ENCODE measurements at regions not wholly inside any gene's neighbourhood (a gene's known extent, or its start where the extent isn't known, plus 50 kb on each side); places are given as distances from the start of the nearest gene placed in this dataset.

DNA sequence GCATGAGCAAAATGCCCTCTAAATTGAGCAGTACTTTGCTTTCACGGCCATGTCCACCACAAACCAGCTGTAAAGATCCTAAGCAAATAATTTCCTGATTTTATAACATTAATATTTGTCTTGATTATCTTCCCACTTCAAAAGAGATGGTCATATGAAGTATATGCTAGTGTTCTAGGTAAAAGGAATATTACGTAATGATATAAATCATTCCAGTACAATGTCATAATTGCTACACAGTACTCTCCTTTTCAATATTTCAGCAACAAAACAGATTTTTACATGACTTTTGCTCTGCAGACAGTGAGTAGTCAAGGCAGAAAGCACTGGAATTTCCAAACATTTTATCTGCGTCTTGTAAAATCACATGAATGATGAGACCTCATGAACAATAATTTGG is 572.8 kb upstream of the FRG1 start:
- no peak for DNase-seq (ENCODE audit: low read depth)

DNA sequence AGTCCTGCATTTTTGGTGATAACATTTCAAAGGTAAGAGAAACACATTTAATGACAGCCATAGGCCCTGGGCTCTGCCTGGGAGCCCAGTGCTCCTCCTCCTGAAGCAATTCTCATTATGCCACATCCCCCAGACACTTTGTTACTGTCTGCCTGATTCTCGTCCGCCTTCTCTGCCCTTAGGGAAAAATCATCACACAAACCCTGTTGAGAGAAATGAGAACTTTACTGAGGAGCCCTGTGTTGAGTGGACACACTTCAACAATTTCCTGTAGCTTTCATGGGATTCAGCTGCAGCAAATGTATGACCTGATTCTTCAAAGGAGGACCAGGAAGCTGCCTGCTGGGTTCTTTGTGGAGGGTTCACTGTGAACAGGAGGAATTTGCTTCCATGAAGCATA is 566.5 kb upstream of the FRG1 start:
- no peak for DNase-seq (ENCODE audit: low read depth)
- H3K4me3 ChIP-seq (ENCODE audit: low read depth, low read length): no peak overlapping the region
- TF ChIP-seq, protein P1, sequence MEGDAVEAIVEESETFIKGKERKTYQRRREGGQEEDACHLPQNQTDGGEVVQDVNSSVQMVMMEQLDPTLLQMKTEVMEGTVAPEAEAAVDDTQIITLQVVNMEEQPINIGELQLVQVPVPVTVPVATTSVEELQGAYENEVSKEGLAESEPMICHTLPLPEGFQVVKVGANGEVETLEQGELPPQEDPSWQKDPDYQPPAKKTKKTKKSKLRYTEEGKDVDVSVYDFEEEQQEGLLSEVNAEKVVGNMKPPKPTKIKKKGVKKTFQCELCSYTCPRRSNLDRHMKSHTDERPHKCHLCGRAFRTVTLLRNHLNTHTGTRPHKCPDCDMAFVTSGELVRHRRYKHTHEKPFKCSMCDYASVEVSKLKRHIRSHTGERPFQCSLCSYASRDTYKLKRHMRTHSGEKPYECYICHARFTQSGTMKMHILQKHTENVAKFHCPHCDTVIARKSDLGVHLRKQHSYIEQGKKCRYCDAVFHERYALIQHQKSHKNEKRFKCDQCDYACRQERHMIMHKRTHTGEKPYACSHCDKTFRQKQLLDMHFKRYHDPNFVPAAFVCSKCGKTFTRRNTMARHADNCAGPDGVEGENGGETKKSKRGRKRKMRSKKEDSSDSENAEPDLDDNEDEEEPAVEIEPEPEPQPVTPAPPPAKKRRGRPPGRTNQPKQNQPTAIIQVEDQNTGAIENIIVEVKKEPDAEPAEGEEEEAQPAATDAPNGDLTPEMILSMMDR (IDR thresholded peaks at IDR 0.05; ENCODE audit: insufficient read depth, low read depth, low read length): no peak

More for the DNA sequence above, 572.8 kb upstream of the FRG1 start:
- TF ChIP-seq, protein P1 (IDR thresholded peaks at IDR 0.05; ENCODE audit: insufficient read depth, low read depth, low read length): no peak
- no peak overlapping the region for H3K4me3 ChIP-seq (ENCODE audit: low read depth, low read length)

DNA sequence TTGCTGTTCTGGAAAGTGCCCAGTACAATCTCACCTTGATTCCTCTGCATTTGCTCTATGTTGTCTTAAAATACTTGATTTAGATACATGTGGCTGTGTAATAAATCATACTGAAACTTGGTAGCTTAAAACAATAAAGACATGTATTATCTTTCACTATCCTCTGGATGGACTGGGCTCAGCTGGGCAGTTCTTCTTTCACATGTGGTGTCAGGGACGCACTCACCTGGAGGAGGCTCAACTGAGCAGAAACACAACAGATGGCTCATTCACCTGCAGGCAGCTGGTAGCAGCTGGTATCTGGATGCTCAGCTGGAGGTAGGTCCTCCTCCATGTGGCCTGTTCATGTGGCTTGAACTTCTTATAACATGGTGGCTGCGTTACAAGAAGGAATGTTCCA is 563.8 kb upstream of the FRG1 start:
- TF ChIP-seq, protein P1 (IDR thresholded peaks at IDR 0.05; ENCODE audit: insufficient read depth, low read depth, low read length): no peak
- no peak overlapping the region for H3K4me3 ChIP-seq (ENCODE audit: low read depth, low read length)
- DNase-seq (ENCODE audit: low read depth): no peak

DNA sequence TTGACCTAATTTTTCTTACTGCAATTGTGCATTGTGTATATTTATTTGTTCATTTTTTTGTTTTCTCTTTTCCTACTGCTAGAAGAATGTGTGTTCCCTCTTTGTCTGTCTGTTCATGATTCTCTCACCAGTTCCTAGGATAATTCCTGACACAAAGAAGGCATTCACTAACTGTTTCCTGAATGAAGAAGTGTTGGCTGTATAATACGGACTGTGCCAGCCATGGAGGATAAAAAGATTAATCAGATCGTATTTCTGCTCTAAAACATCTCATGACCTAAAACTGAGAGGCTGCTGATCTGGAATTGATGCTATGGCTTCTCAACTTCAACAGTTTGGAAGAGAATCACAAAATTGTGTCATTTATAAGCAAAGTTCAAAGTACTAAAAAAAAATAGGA is 563.1 kb upstream of the FRG1 start:
- H3K4me3 ChIP-seq (ENCODE audit: low read depth, low read length): no peak overlapping the region
- TF ChIP-seq, protein P1 (IDR thresholded peaks at IDR 0.05; ENCODE audit: insufficient read depth, low read depth, low read length): no peak
- DNase-seq (ENCODE audit: low read depth): no peak

DNA sequence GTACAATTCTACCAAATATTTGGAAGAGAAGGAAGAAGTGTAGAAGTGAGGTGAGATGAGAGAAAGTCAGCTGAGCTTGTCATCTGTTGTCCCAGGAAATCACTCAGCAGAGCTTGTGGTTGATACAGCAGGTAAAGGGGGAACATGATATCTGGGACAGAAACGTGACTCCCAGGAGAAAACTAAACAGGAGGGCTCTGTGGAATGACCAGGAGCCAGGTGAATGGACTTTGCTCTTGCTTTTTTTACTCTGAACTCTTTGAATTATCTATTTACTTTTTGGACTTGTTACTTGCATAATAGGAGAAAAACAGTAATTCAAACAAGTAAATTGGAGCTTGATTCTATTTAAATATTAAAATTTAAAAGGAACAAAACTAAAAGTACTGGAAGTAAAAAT is 555.6 kb upstream of the FRG1 start:
- TF ChIP-seq, protein P1 (IDR thresholded peaks at IDR 0.05; ENCODE audit: insufficient read depth, low read depth, low read length): no peak
- DNase-seq (ENCODE audit: low read depth): no peak
- H3K4me3 ChIP-seq (ENCODE audit: low read depth, low read length): no peak overlapping the region

DNA sequence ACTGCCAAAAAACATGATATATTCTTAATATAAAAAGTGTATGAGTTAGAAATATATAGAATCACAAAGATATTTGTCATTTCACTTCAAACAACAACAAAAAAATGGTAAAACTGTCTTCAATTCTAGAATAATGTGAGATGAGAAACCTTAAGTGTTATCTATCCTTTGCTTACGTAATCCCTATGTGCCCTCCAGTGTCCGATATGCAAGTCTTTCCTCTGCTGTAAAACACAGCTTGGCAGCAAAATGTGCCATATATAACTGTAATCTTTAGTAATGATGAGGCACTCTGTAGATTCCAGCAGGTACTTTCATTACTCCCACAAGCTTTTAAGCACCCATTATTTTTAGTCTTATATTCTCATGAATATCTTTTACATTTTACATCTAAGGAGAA is 555.1 kb upstream of the FRG1 start:
- TF ChIP-seq, protein P1 (IDR thresholded peaks at IDR 0.05; ENCODE audit: insufficient read depth, low read depth, low read length): no peak
- DNase-seq (ENCODE audit: low read depth): no peak
- H3K4me3 ChIP-seq (ENCODE audit: low read depth, low read length): no peak overlapping the region

DNA sequence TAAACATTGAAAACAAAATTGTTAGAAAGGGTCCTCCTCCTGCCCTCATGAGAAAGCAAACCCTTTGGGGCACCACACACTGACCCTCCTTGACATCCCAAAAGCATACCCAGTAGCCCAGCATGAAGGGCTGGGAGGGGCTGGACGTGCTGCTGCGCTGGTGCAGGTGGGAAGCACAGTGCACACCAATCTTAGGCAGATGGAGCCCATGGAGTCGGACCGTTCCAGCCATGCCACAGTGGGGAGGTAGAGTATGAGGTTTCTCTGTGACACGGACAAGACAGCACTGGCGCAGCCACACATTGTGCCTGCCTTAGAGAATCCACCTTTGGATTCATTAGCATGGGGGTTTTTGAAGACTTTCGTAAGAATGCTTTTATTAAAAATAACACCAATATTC is 544.2 kb upstream of the FRG1 start:
- H3K4me3 ChIP-seq (ENCODE audit: low read depth, low read length): no peak overlapping the region
- TF ChIP-seq, protein P1 (IDR thresholded peaks at IDR 0.05; ENCODE audit: insufficient read depth, low read depth, low read length): no peak
- DNase-seq (ENCODE audit: low read depth): no peak
